ENCODE measurements at regions not wholly inside any gene's neighbourhood (a gene's known extent, or its start where the extent isn't known, plus 50 kb on each side); places are given as distances from the start of the nearest gene placed in this dataset.

DNA sequence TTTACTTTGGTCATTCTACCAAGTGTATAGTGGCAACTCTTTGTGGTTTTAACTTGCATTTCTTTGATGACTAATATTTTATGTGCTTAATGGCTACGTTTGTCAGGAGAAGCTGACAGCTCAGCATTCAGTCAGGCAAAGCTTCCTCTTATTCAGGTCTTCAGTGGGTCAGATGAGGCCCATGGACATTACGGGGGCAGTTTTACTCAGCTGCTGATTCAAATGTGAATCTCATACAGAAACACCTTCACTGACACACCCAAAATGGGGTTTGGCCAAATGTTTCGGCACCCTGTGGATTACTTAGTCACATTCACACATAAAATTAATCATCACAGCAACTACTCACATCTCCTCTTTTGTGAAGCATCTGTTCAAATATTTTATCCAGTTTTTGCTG, 104.9 kb upstream of the PLD5 start:
- POLR2A ChIA-PET = interaction anchor here (0.9 to 1.1 kb wide), 2 partner anchors 10 to 106 kb away, joined by 3 read pairs; no protein-coding TSS in a partner anchor
- H3K4me1 Mint-ChIP-seq (ENCODE audit: insufficient read depth, unreplicated experiment) = peaks cover 14% of the 10 kb centered on the region
- peak overlapping the region; percentile 77 for H3K27ac Mint-ChIP-seq (ENCODE audit: low read depth, unreplicated experiment)
- no peaks in the 10 kb centered on the region for H3K9me3 Mint-ChIP-seq (ENCODE audit: unreplicated experiment)
- no peak for TF ChIP-seq CTCF (IDR thresholded peaks at IDR 0.05; ENCODE audit: unreplicated experiment)
- CTCF ChIA-PET = interaction anchor here (0.6 to 0.7 kb wide), 5 partner anchors 40 to 644 kb away, joined by 3 to 4 read pairs (median 3); no protein-coding TSS in a partner anchor
- no peak overlapping the region for H3K4me3 Mint-ChIP-seq (ENCODE audit: unreplicated experiment)
- H3K27me3 Mint-ChIP-seq (ENCODE audit: insufficient read depth, unreplicated experiment) = no peaks in the 10 kb centered on the region
- peak; percentile 85 for DNase-seq (ENCODE audit: unreplicated experiment)
- H3K36me3 Mint-ChIP-seq (ENCODE audit: insufficient read depth, unreplicated experiment) = no peaks in the 10 kb centered on the region
- intact Hi-C loops (cut with micrococcal nuclease) = loop anchor here (1.0 to 5.0 kb wide), 4 partner anchors 99 to 198 kb away; partner anchors contain the start of gene PLD5
- no TSS peak for BruUV-seq (replicated peaks)

- Mint-ChIP-seq H3K36me3 (ENCODE audit: insufficient read depth, unreplicated experiment) (no peaks in the 10 kb centered on the region), H3K27ac (ENCODE audit: low read depth, unreplicated experiment) (no peak overlapping the region), H3K4me3 (ENCODE audit: unreplicated experiment) (no peak overlapping the region), H3K4me1 (ENCODE audit: insufficient read depth, unreplicated experiment) (peaks cover 6% of the 10 kb centered on the region), H3K27me3 (ENCODE audit: insufficient read depth, unreplicated experiment) (no peaks in the 10 kb centered on the region), H3K9me3 (ENCODE audit: unreplicated experiment) (no peaks in the 10 kb centered on the region)
- BruUV-seq (replicated peaks) = no TSS peak
- ChIA-PET POLR2A (no interaction called here), CTCF (interaction anchor here (1.1 kb wide), 1 partner anchor 19 kb away, joined by 3 read pairs; no protein-coding TSS in a partner anchor)
- TF ChIP-seq CTCF (IDR thresholded peaks at IDR 0.05; ENCODE audit: unreplicated experiment) = no peak
- intact Hi-C loops (cut with micrococcal nuclease) = no loop called here
- DNase-seq (ENCODE audit: unreplicated experiment) = no peak
These were observed 99.3 kb upstream of the PLD5 start for GRCh38 chr1:242623756-242624155.

GRCh38 chr1:242623119-242623518, 98.6 kb upstream of the PLD5 start:
- Mint-ChIP-seq H3K27me3 (ENCODE audit: insufficient read depth, unreplicated experiment) (no peaks in the 10 kb centered on the region), H3K4me3 (ENCODE audit: unreplicated experiment) (no peak overlapping the region), H3K27ac (ENCODE audit: low read depth, unreplicated experiment) (no peak overlapping the region), H3K36me3 (ENCODE audit: insufficient read depth, unreplicated experiment) (no peaks in the 10 kb centered on the region), H3K4me1 (ENCODE audit: insufficient read depth, unreplicated experiment) (peaks cover 4% of the 10 kb centered on the region), H3K9me3 (ENCODE audit: unreplicated experiment) (no peaks in the 10 kb centered on the region)
- BruUV-seq (replicated peaks) = no TSS peak
- ChIA-PET CTCF (interaction anchor here (1.1 kb wide), 1 partner anchor 45 kb away, joined by 4 read pairs; no protein-coding TSS in a partner anchor), POLR2A (no interaction called here)
- intact Hi-C loops (cut with micrococcal nuclease) = no loop called here
- DNase-seq (ENCODE audit: unreplicated experiment) = no peak
- no peak for TF ChIP-seq CTCF (IDR thresholded peaks at IDR 0.05; ENCODE audit: unreplicated experiment)

GRCh38 chr1:242613266-242613815, 88.8 kb upstream of the PLD5 start:
- POLR2A ChIA-PET = interaction anchor here (0.6 to 1.0 kb wide), 6 partner anchors 9 to 213 kb away, joined by 3 to 5 read pairs (median 4); no protein-coding TSS in a partner anchor
- Mint-ChIP-seq H3K4me1 (ENCODE audit: insufficient read depth, unreplicated experiment) (no peaks in the 10 kb centered on the region), H3K27me3 (ENCODE audit: insufficient read depth, unreplicated experiment) (no peaks in the 10 kb centered on the region)

More at GRCh38 chr1:242613266-242613815, 88.8 kb upstream of the PLD5 start:
- BruUV-seq (replicated peaks) = no TSS peak
- Mint-ChIP-seq H3K27ac (ENCODE audit: low read depth, unreplicated experiment) (no peak overlapping the region), H3K36me3 (ENCODE audit: insufficient read depth, unreplicated experiment) (no peaks in the 10 kb centered on the region), H3K4me3 (ENCODE audit: unreplicated experiment) (no peak overlapping the region), H3K9me3 (ENCODE audit: unreplicated experiment) (no peaks in the 10 kb centered on the region)
- DNase-seq (ENCODE audit: unreplicated experiment) = no peak
- CTCF ChIA-PET = interaction anchor here (0.6 to 1.6 kb wide), 5 partner anchors 14 to 451 kb away, joined by 3 to 7 read pairs (median 3); no protein-coding TSS in a partner anchor
- TF ChIP-seq CTCF (IDR thresholded peaks at IDR 0.05; ENCODE audit: unreplicated experiment) = no peak
- intact Hi-C loops (cut with micrococcal nuclease) = no loop called here

Measured in MCF 10A (cell line).